GM12892 (cell line): ENCODE measurements at regions not wholly inside any gene's neighbourhood (a gene's known extent, or its start where the extent isn't known, plus 50 kb on each side); places are given as distances from the start of the nearest gene placed in this dataset.

Experiments
- POLR2A ChIP-seq: IDR thresholded peaks from 2 replicates; pipeline ENCODE4 v1.6.1; 2011; ENCODE audit warnings: low read depth, low read length, control low read depth
- POLR2AphosphoS5 ChIP-seq: IDR thresholded peaks from 2 replicates; pipeline ENCODE4 v1.6.1; 2011; ENCODE audit warnings: low read depth, low read length, control low read depth
- TAF1 ChIP-seq: IDR thresholded peaks from 2 replicates; pipeline ENCODE4 v1.6.1; 2011; ENCODE audit warnings: low read depth, mild to moderate bottlenecking, control low read depth, low read length, borderline replicate concordance

- TF ChIP-seq POLR2AphosphoS5 (no peak), TAF1 (no peak), POLR2A (no peak)
These were observed 361.6 kb upstream of the MARCKS start for GRCh38 chr6:113495521-113495920.
